Esophagus squamous epithelium (tissue), 4 donors: ENCODE measurements at regions not wholly inside any gene's neighbourhood (a gene's known extent, or its start where the extent isn't known, plus 50 kb on each side); places are given as distances from the start of the nearest gene placed in this dataset.

Experiments used
- CTCF ChIP-seq, 6 experiments: fragments of 450-650 bp in 4 of 6; fragments of 200-600 bp in 2 of 6; sonication (generic) in 2 of 6; IDR thresholded peaks; one replicate each; pipeline ENCODE4 v1.5.1; 2016 to 2019; ENCODE audit warnings: antibody characterized with exemption in 6 of 6, mild to moderate bottlenecking in 4 of 6, moderate library complexity in 4 of 6
- POLR2A ChIP-seq, 4 donors: fragments of 450-650 bp; IDR thresholded peaks; one replicate each; pipeline ENCODE4 v1.6.1; 2017; ENCODE audit warnings: antibody characterized with exemption in 4 of 4, mild to moderate bottlenecking in 4 of 4, moderate library complexity in 3 of 4

DNA sequence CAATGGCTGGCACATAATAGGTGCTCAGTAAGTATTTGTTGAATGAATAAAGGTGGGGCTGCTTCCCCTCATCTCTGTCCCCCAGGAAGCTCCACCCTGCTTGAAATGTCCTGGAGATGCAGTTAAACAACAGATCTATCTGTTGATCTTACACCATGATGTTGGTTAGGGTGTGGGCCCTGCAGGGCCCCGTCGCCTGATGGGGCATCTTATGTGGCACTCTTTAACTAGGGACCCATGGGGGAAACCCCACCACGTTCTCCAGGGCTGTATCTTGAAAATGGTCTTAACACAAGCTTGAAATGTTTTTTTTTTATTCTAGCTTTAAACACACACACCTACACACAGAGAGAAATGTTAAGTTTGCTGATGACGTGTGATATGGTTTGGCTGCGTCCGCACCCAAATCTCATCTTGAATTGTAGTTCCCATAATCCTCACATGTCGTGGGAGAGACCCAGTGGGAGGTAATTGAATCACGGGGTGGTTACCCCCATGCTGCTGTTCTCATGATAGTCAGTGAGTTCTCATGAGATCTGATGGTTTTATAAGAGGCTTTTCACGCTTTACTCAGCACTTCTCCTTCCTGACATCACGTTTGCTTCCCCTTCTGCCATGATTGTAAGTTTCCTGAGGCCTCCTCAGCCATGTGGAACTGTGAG is 741.7 kb downstream of the VRK1 start:
- TF ChIP-seq CTCF (IDR thresholded peaks at IDR 0.05) (no peak), POLR2A (IDR thresholded peaks at IDR 0.05) (no peak)
